Gastroesophageal sphincter (tissue), 3 donors: ENCODE measurements at regions not wholly inside any gene's neighbourhood (a gene's known extent, or its start where the extent isn't known, plus 50 kb on each side); places are given as distances from the start of the nearest gene placed in this dataset.

Experiments
- POLR2A ChIP-seq, 2 donors: fragments of 450-650 bp; IDR thresholded peaks; one replicate each; pipeline ENCODE4 v1.6.1; 2017; ENCODE audit warnings: antibody characterized with exemption in 2 of 2, mild to moderate bottlenecking in 2 of 2, moderate library complexity in 1 of 2
- POLR2AphosphoS5 ChIP-seq: sonication (generic); formaldehyde crosslinking; IDR thresholded peaks from one replicate; pipeline ENCODE4 v1.6.1; 2017; ENCODE audit warnings: antibody characterized with exemption
- TF ChIP-seq, protein P1 (sequence below), 4 experiments: fragments of 200-600 bp in 2 of 4; fragments of 450-650 bp in 2 of 4; sonication (generic) in 1 of 4; IDR thresholded peaks; one replicate each; pipeline ENCODE4 v1.5.1; 2017 to 2019; ENCODE audit warnings: antibody characterized with exemption in 4 of 4, mild to moderate bottlenecking in 2 of 4, moderate library complexity in 2 of 4

DNA sequence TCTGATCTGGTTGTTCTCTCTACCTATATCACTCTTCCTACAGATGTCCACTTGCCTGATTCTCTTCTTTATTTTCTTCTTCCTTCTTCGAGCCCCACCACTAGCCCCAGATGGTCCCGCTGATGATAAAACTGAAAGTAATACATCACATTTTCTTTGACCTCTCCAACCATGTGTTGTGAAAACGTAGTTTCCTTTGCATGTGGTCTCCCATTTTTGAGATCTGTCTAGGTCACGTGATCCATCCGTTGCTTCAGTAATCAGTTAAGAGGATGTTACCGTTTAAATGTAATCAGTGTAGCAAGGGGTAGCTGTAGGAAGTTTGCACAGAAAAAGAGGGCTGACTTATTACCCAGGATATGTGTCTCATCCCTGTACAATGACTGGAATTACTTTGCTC lies 426.3 kb upstream of the TLE4 start:
- TF ChIP-seq, protein P1, sequence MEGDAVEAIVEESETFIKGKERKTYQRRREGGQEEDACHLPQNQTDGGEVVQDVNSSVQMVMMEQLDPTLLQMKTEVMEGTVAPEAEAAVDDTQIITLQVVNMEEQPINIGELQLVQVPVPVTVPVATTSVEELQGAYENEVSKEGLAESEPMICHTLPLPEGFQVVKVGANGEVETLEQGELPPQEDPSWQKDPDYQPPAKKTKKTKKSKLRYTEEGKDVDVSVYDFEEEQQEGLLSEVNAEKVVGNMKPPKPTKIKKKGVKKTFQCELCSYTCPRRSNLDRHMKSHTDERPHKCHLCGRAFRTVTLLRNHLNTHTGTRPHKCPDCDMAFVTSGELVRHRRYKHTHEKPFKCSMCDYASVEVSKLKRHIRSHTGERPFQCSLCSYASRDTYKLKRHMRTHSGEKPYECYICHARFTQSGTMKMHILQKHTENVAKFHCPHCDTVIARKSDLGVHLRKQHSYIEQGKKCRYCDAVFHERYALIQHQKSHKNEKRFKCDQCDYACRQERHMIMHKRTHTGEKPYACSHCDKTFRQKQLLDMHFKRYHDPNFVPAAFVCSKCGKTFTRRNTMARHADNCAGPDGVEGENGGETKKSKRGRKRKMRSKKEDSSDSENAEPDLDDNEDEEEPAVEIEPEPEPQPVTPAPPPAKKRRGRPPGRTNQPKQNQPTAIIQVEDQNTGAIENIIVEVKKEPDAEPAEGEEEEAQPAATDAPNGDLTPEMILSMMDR (IDR thresholded peaks at IDR 0.05), result no peak
- TF ChIP-seq POLR2A (IDR thresholded peaks at IDR 0.05), result no peak
- TF ChIP-seq POLR2AphosphoS5, result no peak
